Astrocyte of the spinal cord (primary cell): ENCODE measurements at regions not wholly inside any gene's neighbourhood (a gene's known extent, or its start where the extent isn't known, plus 50 kb on each side); places are given as distances from the start of the nearest gene placed in this dataset.

Experiments used
- DNase-seq: peaks from one replicate; pipeline ENCODE4 v3.0.0; 2011; ENCODE audit warnings: low read depth, low spot score
- H3K4me3 ChIP-seq: 2 replicates; pipeline ENCODE4 v1.5.1; 2011; ENCODE audit warnings: low read depth, mild to moderate bottlenecking, low read length, moderate library complexity
- in situ Hi-C: cut with HindIII; loops from 2 replicates; pipeline ENCODE4 v1.10.0; 2017; ENCODE audit warnings: low sequenced_read_pairs
- TF ChIP-seq, protein P1 (sequence below): IDR thresholded peaks from 2 replicates; pipeline ENCODE4 v1.5.1; 2012; ENCODE audit warnings: low read depth, mild to moderate bottlenecking, low read length, inconsistent platforms

DNA sequence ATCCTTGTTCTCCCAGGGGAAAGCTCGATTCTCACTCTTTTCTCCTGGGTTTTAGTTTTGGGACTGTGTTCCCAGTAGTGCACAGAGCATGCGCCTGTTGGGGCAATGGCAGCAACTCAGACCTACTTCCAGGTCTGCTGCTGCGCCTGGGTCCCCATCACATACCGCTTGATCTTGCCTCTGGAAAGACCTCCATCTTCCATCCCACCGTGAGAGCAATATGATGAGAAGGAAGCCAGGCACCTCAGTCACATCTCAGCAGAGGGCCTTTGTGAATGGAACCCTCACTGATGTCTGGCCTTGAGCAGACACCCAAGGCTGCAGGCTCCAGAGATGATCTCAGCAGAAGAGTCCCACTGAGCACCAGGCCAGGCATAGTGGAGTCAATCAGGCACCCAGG lies 176.8 kb upstream of the ZNF507 start:
- TF ChIP-seq, protein P1, sequence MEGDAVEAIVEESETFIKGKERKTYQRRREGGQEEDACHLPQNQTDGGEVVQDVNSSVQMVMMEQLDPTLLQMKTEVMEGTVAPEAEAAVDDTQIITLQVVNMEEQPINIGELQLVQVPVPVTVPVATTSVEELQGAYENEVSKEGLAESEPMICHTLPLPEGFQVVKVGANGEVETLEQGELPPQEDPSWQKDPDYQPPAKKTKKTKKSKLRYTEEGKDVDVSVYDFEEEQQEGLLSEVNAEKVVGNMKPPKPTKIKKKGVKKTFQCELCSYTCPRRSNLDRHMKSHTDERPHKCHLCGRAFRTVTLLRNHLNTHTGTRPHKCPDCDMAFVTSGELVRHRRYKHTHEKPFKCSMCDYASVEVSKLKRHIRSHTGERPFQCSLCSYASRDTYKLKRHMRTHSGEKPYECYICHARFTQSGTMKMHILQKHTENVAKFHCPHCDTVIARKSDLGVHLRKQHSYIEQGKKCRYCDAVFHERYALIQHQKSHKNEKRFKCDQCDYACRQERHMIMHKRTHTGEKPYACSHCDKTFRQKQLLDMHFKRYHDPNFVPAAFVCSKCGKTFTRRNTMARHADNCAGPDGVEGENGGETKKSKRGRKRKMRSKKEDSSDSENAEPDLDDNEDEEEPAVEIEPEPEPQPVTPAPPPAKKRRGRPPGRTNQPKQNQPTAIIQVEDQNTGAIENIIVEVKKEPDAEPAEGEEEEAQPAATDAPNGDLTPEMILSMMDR, result no peak
- in situ Hi-C loops, result no loop called here
- no peak overlapping the region for H3K4me3 ChIP-seq
- DNase-seq, result no peak

DNA sequence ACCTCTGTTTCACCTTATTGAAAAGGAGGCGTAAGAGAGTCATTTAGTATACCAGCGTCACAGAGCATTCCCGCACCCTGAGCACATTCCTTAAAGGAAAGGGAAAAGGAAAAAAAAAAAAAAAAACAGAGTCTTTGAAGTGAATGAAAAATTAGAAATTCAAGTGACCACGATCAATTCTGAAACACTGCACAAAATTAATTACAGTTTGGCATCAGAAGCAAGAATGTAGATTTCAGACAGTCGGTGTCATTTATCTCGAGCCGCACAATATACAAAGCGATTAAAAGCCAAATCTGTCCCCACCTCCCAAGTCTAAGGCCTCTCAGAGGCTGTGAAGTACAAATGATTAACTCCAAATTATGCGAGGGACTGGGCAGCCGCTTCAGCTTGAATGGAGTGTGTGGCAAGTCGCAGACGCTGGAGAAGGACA lies 173.7 kb upstream of the ZNF507 start:
- TF ChIP-seq, protein P1, result no peak
- no peak overlapping the region for H3K4me3 ChIP-seq
- in situ Hi-C loops, result no loop called here
- DNase-seq, result no peak

DNA sequence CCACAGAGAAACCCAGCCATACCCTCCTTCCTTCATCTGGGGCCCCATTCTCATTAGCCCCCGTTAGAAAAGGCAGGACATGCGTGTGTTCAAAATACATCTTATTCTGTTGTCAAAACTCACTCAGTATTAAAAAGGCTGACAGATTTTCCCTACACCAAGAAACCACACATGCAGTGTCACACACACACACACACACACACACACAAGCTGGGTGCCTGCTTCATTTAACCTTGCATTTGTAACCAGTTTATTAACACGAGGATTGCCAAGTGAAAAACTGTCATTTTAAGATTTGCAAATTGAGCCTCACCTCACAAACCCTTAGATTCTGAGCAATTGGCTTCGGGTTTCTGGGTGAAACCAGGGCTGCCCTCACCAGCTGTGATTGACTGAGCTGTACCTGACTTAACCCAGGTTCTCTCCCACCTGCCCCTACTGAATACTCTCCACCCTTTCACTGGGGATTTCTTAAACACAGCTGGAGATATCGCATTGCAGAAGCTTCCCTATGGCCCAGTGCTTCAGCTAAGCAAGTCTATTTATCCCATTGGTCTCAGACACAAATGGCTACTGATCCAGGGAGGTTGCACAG lies 172.7 kb upstream of the ZNF507 start:
- in situ Hi-C loops, result no loop called here
- no peak overlapping the region for H3K4me3 ChIP-seq
- TF ChIP-seq, protein P1, result no peak
- no peak for DNase-seq

DNA sequence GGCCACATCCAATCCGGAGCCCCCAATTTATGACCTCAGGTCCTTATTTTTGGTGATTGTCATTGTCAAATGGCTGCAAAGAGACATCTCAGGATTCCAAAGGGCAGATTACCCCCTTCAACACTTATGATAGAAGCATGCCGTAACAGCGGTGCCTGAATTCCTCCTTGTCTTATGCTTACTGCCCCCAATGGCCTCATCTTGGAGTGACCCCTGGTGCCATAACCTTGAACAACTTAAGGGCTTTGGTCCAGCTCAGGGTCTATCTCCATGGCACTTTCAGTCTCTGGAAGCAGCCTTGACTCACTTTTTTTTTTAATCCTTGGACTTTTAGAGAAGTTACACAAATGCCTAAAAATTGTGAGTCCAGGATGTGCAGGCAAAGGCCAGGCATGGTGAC lies 171.6 kb upstream of the ZNF507 start:
- TF ChIP-seq, protein P1, result no peak
- in situ Hi-C loops, result no loop called here
- no peak for DNase-seq
- no peak overlapping the region for H3K4me3 ChIP-seq

DNA sequence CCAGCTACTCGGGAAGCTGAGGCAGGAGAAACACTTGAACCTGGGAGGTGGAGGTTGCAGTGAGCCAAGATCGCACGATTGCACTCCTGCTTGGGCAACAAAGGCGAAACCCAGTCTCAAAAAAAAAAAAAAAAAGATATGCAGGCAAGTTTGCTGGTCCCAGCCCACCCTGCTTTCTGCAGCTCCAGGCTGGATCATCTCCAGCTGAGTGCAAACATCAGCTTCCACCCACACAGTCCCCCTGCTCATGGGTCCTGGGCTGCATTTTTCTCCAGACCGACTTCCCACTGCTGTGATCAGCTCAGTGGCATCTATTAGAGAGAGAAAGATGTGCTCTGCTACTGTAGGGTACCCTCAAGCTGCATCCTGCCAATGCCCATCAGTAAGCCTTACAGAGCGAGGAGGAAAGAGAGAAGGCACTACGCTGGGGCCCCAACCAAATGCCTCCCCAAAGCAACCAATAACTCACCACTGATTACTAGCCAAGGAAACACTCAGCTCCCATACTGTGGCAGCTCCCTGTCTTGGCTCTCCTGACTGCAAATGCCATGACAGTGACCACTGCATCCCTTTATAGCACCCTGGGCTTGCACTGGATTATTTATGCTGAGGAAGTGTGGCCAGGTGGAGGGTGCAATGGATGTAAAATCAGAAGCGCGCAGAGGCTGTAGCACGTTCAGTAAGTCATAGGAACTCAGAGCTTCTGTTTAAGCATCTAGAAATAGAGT lies 170.9 kb upstream of the ZNF507 start:
- DNase-seq, result no peak
- in situ Hi-C loops, result no loop called here
- TF ChIP-seq, protein P1, result no peak
- no peak overlapping the region for H3K4me3 ChIP-seq

DNA sequence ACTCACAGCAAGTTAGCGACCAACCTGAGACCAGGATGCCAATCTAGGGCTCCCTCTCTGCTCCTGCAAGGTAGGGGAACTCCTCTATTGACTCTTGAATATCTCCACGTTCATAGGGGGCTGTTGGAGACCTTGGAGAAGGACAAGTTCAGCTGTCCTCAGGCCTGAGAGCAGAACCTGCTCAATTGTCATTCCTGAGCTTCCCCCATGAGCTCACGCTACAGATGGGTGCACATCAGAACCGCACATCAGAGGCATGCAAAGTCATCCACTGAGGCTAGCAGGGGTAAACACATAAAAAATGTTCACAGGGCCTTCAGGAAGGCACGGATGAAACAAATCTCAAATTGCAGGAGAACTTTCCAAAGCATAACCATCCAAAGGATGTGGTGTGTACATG lies 168.8 kb upstream of the ZNF507 start:
- in situ Hi-C loops, result no loop called here
- TF ChIP-seq, protein P1, result no peak
- no peak overlapping the region for H3K4me3 ChIP-seq
- no peak for DNase-seq
